ENCODE measurements at regions not wholly inside any gene's neighbourhood (a gene's known extent, or its start where the extent isn't known, plus 50 kb on each side); places are given as distances from the start of the nearest gene placed in this dataset.

- Histone ChIP-seq H3K27me3 (no peaks in the 10 kb centered on the region), H3K4me3 (no peak overlapping the region), H3K27ac (no peak overlapping the region), H3K36me3 (no peaks in the 10 kb centered on the region), H3K9me3 (no peaks in the 10 kb centered on the region), H3K4me1 (peaks cover 0 to 10% of the 10 kb centered on the region in 2 donors)
- intact Hi-C loops (cut with DNase I; ENCODE audit: low total_unique reads): no loop called here
- no peak for DNase-seq
- no peak for TF ChIP-seq CTCF (IDR thresholded peaks at IDR 0.05)
Observed at GRCh38 chr5:67308988-67309688, 112.5 kb upstream of the CD180 start.

GRCh38 chr5:67306965-67307607, 110.5 kb upstream of the CD180 start:
- no peak overlapping the region for H3K4me3 ChIP-seq
- no peak for DNase-seq
- no peaks in the 10 kb centered on the region for H3K36me3 ChIP-seq
- no peak for TF ChIP-seq CTCF (IDR thresholded peaks at IDR 0.05)
- no peak for TF ChIP-seq POLR2A (IDR thresholded peaks at IDR 0.05)
- H3K27me3 ChIP-seq: no peaks in the 10 kb centered on the region
- peaks cover 0 to 10% of the 10 kb centered on the region in 2 donors for H3K4me1 ChIP-seq
- H3K9me3 ChIP-seq: no peaks in the 10 kb centered on the region
- H3K27ac ChIP-seq: peak overlapping the region; percentile 91 to 94
- intact Hi-C loops (cut with DNase I; ENCODE audit: low total_unique reads): no loop called here

DNA sequence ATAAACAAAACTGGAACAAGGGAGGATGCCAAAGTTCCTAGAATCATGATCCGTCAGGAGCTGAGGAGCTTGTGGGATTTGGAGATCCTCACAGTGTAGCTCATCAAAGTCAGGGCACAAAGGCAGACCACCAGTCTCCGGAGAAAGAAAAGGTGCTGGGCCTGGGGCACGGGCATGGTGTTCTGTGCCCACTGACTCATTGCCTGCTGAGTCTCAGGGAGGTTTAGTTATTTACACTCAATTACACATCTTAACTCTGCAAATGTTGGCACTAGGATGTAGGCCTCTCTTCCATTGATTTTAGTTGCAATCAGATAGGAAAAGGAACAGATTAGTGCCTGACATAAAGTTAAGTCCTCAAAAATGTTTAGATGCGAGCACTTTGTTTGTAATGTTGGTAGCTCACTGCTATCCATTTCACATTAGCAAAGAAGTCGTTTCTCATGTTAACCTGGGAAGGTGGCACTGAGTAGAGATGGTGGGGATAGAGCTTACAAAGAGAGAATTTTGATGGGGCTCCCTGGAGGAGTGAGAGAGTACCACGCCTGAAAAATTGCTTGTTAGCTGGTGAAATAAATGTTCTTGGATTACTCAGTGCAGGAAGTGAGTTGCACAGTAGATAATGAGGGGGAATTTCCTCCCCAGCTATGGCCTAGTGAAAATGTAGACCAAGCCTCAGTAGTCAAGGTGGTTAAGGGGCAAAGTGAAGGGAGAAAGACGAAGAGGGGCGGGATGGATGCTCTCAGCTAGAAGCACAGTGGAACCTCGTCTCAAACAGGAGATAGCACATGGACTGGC, 109.5 kb upstream of the CD180 start:
- Histone ChIP-seq H3K4me1 (peaks cover 0 to 10% of the 10 kb centered on the region in 2 donors), H3K4me3 (no peak overlapping the region), H3K27me3 (no peaks in the 10 kb centered on the region), H3K36me3 (no peaks in the 10 kb centered on the region), H3K27ac (peak overlapping the region; percentile 91 to 94), H3K9me3 (no peaks in the 10 kb centered on the region)
- TF ChIP-seq CTCF (IDR thresholded peaks at IDR 0.05) (no peak), POLR2A (IDR thresholded peaks at IDR 0.05) (no peak)
- intact Hi-C loops (cut with DNase I; ENCODE audit: low total_unique reads): no loop called here
- DNase-seq: no peak

GRCh38 chr5:67305401-67305800, 108.8 kb upstream of the CD180 start:
- intact Hi-C loops (cut with DNase I; ENCODE audit: low total_unique reads): no loop called here
- Histone ChIP-seq H3K27me3 (no peaks in the 10 kb centered on the region), H3K27ac (peak overlapping the region; percentile 91 to 94), H3K9me3 (no peaks in the 10 kb centered on the region), H3K4me3 (no peak overlapping the region), H3K4me1 (peaks cover 0 to 10% of the 10 kb centered on the region in 2 donors), H3K36me3 (no peaks in the 10 kb centered on the region)
- TF ChIP-seq POLR2A (IDR thresholded peaks at IDR 0.05) (no peak), CTCF (IDR thresholded peaks at IDR 0.05) (no peak)
- DNase-seq: peak in 1 of 2 donors; percentile 36

GRCh38 chr5:67303356-67303755, 106.8 kb upstream of the CD180 start:
- no peaks in the 10 kb centered on the region for H3K36me3 ChIP-seq
- TF ChIP-seq CTCF (IDR thresholded peaks at IDR 0.05) (no peak), POLR2A (IDR thresholded peaks at IDR 0.05) (no peak)
- H3K27me3 ChIP-seq: no peaks in the 10 kb centered on the region
- peak overlapping the region; percentile 91 to 94 for H3K27ac ChIP-seq
- no peaks in the 10 kb centered on the region for H3K9me3 ChIP-seq
- peaks cover 6 to 10% of the 10 kb centered on the region in 2 donors for H3K4me1 ChIP-seq
- no peak overlapping the region for H3K4me3 ChIP-seq
- intact Hi-C loops (cut with DNase I; ENCODE audit: low total_unique reads): loop anchor here (5.0 kb wide), 1 partner anchor 36 kb away; no protein-coding TSS in a partner anchor
- no peak for DNase-seq

Data from uterus (tissue), 3 donors.